ENCODE measurements at regions not wholly inside any gene's neighbourhood (a gene's known extent, or its start where the extent isn't known, plus 50 kb on each side); places are given as distances from the start of the nearest gene placed in this dataset.

DNA sequence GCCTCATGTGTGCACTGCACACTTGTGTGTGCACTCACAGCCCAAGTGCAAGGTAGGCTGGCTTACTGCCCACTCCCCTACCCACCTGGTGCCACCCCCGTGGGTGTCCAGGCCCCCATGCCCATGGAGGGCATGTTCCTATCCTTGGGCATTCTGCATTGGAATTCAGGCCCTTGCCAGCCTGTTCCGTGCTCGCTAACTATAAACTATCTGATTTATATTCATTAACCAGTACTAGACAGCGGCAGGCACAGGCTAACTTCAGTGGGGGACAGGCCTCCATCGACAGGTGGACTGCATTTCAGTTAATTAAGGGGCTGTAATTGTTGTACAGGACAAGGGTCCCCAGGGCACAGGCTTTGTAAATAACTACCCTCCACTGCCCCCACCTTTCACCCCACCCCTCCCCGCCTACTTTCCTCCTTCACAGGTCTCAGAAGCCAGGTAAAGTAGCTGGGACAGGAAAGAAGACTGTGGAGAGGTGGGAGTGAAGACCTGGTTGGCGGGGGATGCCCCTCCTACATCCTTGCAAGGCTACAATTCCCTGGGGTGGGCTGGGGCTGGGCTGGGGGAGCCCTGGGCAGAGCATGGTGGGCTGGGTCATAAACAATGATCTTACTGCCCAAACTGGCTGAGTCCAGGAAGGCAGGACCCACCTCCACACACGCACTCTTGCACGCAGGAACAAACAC lies 119.0 kb upstream of the LHX1 start:
- in situ Hi-C loops (cut with HindIII; ENCODE audit: low pct_unique_long_range_greater_than_20kb, low sequenced_read_pairs): no loop called here
- no peak for DNase-seq (ENCODE audit: low read depth, low spot score)

GRCh38 chr17:36823850-36824677 lies 113.2 kb upstream of the LHX1 start:
- in situ Hi-C loops (cut with HindIII; ENCODE audit: low pct_unique_long_range_greater_than_20kb, low sequenced_read_pairs): no loop called here
- DNase-seq (ENCODE audit: low read depth, low spot score): no peak

- in situ Hi-C loops (cut with HindIII; ENCODE audit: low pct_unique_long_range_greater_than_20kb, low sequenced_read_pairs): no loop called here
Measured at GRCh38 chr17:36824678-36825101, 112.6 kb upstream of the LHX1 start.

DNA sequence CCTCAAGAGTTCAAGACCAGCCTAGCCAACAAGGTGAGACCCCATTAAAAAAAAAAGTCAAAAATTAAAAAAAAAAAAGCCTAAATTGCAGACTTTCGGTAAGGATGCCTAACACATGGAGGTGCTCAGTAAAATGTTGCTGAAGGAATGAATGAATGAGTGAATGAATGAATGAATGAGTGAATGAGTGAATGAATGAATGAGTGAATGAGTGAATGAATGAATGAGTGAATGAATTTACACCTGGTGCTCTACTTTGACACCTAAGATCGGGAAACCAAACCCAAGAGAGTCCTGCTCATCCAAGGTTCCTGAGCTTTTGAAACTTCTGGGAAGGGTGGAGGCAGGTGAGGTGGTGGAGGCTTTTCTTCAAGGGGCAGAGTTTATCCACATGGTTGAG lies 112.2 kb upstream of the LHX1 start:
- in situ Hi-C loops (cut with HindIII; ENCODE audit: low pct_unique_long_range_greater_than_20kb, low sequenced_read_pairs): no loop called here
- no peak for DNase-seq (ENCODE audit: low read depth, low spot score)

More at GRCh38 chr17:36824678-36825101, 112.6 kb upstream of the LHX1 start:
- DNase-seq (ENCODE audit: low read depth, low spot score): no peak

- in situ Hi-C loops (cut with HindIII; ENCODE audit: low pct_unique_long_range_greater_than_20kb, low sequenced_read_pairs): no loop called here
- DNase-seq (ENCODE audit: low read depth, low spot score): no peak
Measured at GRCh38 chr17:36825521-36825920, 111.8 kb upstream of the LHX1 start.

- in situ Hi-C loops (cut with HindIII; ENCODE audit: low pct_unique_long_range_greater_than_20kb, low sequenced_read_pairs): no loop called here
- DNase-seq (ENCODE audit: low read depth, low spot score): no peak
Measured at GRCh38 chr17:36825951-36826350, 111.3 kb upstream of the LHX1 start.

GRCh38 chr17:36827081-36827480 lies 110.2 kb upstream of the LHX1 start:
- DNase-seq (ENCODE audit: low read depth, low spot score): no peak
- in situ Hi-C loops (cut with HindIII; ENCODE audit: low pct_unique_long_range_greater_than_20kb, low sequenced_read_pairs): no loop called here

GRCh38 chr17:36829676-36830075 lies 107.6 kb upstream of the LHX1 start:
- in situ Hi-C loops (cut with HindIII; ENCODE audit: low pct_unique_long_range_greater_than_20kb, low sequenced_read_pairs): no loop called here
- no peak for DNase-seq (ENCODE audit: low read depth, low spot score)

- in situ Hi-C loops (cut with HindIII; ENCODE audit: low pct_unique_long_range_greater_than_20kb, low sequenced_read_pairs): no loop called here
- DNase-seq (ENCODE audit: low read depth, low spot score): no peak
Measured at GRCh38 chr17:36833279-36833678, 104.0 kb upstream of the LHX1 start.

GRCh38 chr17:36835036-36835435 lies 102.2 kb upstream of the LHX1 start:
- in situ Hi-C loops (cut with HindIII; ENCODE audit: low pct_unique_long_range_greater_than_20kb, low sequenced_read_pairs): no loop called here
- DNase-seq (ENCODE audit: low read depth, low spot score): no peak

GRCh38 chr17:36837195-36837938 lies 99.9 kb upstream of the LHX1 start:
- DNase-seq (ENCODE audit: low read depth, low spot score): no peak
- in situ Hi-C loops (cut with HindIII; ENCODE audit: low pct_unique_long_range_greater_than_20kb, low sequenced_read_pairs): no loop called here

DNA sequence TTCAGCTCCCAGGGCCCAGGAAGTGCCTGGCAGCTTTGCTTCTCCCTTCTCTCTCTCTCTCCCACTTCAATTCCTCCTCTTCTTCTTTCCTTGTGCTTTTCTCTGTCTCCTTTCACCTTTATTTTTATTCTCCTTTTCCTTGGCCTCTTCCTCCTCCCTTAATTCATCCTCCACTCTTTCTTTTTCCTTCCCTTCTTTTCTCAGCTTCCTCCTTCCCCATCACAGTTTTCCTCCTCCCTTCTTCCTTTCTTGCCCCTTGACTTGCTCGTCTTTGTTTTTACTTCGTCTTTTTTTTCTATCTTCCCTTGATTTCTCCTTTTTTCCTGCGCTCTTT lies 99.4 kb upstream of the LHX1 start:
- no peak for DNase-seq (ENCODE audit: low read depth, low spot score)
- in situ Hi-C loops (cut with HindIII; ENCODE audit: low pct_unique_long_range_greater_than_20kb, low sequenced_read_pairs): no loop called here

DNA sequence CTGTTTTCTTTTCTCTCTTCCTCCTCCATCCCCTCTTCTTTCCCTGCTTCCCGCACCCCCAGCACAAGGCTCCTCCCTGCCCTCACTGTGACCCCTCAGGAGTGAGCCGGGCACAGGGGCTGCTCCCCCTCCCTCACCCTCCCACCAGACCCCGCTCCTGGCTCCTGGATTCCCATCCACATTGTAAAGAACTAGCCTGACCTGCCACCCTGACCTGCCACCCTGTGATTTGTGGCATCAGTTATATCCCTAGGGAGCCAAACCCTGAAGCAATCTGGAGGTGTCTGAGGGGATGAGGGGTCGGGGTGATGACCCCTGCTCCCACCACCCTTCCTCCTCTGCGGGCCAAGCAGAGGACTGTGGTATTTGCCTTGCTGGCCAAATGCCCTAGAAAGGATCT lies 98.0 kb upstream of the LHX1 start:
- no peak for DNase-seq (ENCODE audit: low read depth, low spot score)
- in situ Hi-C loops (cut with HindIII; ENCODE audit: low pct_unique_long_range_greater_than_20kb, low sequenced_read_pairs): no loop called here

DNA sequence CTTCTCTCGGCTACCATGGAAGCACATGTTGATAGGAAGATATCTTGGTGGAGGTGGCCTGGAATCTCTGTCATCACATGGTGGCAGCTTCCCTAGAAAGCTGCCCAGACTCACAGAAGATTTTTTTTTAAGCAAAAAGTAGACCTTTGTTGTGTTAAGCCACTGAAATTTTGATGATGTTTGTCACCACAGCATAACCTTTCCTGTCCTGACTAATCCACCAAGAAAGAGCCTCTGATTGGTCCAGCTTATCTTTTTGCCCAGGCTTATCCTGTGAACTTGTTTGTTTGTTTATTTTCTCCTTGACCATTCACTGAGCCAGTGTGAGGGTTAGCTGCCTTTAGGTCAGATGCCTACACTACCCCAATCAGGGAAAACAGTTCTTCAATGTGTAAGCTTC lies 96.5 kb upstream of the LHX1 start:
- DNase-seq (ENCODE audit: low read depth, low spot score): no peak
- in situ Hi-C loops (cut with HindIII; ENCODE audit: low pct_unique_long_range_greater_than_20kb, low sequenced_read_pairs): no loop called here

DNA sequence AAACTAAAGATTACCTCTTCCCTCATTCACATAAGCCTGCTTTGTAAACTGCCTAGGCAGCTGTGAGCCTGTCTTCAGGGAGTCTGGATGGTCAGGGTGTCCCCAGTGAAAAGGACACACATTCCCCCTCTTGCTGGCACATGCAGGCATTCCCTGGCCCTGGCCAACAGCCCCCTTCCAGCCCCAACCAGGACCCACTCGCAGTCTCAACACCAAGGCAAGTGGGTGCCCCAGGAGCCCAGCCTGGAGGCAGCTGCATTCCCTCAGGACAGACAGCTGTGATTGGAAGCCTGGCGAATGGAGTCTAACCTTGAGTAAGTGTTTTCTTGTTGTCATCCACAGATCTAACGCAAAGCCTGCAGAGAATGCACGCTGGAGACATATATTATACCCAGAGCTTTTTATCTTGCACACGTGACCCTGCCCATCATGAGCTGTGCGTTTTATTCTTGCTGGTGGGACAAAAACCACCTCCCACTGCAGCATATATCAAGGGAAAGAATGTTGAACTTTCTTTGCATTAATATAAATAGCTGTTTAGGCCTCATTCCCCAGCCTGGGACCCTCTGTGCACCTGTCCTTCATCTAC lies 95.0 kb upstream of the LHX1 start:
- DNase-seq (ENCODE audit: low read depth, low spot score): no peak
- in situ Hi-C loops (cut with HindIII; ENCODE audit: low pct_unique_long_range_greater_than_20kb, low sequenced_read_pairs): no loop called here

DNA sequence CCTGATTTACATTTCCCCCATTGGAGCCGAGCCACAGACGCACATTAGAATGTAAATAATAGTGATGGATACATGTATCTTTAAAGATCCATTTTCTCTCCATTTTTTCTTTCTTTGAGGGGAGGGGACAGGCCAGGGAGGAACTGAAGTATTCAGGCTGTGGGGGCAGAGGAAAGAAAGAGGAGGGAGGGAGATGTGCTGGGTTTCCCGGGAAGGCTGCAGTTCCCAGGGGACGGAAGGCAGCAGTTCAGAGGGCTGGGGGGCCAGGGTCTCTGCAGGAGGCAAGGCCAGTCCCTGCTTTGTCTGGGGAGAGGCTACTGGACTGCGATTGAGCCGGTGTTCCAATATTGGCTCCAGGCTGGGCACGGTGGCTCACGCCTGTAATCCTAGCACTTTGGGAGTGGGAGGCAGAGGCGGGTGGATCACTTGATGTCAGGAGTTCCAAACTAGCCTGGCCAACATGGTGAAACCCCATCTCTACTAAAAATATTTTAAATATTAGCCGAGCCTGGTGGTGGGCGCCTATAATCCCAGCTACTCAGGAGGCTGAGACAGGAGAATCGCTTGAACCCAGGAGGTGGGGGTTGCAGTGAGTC lies 94.2 kb upstream of the LHX1 start:
- no peak for DNase-seq (ENCODE audit: low read depth, low spot score)
- in situ Hi-C loops (cut with HindIII; ENCODE audit: low pct_unique_long_range_greater_than_20kb, low sequenced_read_pairs): no loop called here

DNA sequence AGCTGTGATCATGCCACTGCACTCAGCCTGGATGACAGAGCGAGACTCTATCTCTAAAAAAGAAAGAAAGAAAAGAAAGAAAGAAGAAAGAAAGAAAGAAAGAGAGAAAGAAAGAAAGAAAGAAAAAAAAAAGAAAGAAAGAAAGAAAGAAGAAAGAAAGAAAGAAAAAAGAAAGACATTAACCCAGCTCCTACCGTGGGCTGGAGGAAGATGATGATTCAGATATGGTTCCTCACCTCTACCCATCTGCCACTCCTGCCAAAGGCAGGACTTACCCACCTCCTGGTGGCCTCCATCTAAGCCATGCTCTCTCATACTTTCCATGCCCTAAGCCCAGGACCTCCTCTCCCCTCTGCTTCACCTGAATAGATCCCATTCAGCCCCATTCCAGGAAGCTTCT lies 93.3 kb upstream of the LHX1 start:
- in situ Hi-C loops (cut with HindIII; ENCODE audit: low pct_unique_long_range_greater_than_20kb, low sequenced_read_pairs): no loop called here
- DNase-seq (ENCODE audit: low read depth, low spot score): no peak

DNA sequence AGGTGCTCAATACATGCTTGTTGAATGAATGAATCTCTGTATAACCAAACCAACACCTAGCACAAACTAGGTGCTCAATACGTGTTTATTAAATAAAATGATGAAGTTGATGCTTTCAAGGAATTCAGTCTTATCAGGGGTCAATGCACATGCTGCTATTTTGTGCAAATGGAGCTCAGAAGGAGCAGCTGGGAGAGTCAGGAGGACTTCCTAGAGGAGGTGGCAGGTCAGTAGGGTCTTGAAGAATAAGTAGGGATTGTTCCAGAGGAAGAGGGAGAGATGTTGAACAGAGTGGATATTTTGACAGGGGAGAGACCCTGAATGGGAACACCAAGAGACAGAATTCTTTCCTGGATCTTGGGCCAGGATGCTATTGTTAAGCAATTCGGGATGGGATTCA lies 92.7 kb upstream of the LHX1 start:
- in situ Hi-C loops (cut with HindIII; ENCODE audit: low pct_unique_long_range_greater_than_20kb, low sequenced_read_pairs): no loop called here
- DNase-seq (ENCODE audit: low read depth, low spot score): no peak

Data from SK-MEL-5 (cell line).